Upper lobe of left lung (tissue), 6 donors: ENCODE measurements at regions not wholly inside any gene's neighbourhood (a gene's known extent, or its start where the extent isn't known, plus 50 kb on each side); places are given as distances from the start of the nearest gene placed in this dataset.
"Not testable (repeated sequence)": the region's sequence is repeated elsewhere in the genome, so short reads cannot be mapped to it uniquely, and the experiment has no call there.

ENCODE experiments used
- ATAC-seq, 2 donors: fragments of 200-7000 bp; cut with Tn5 transposase; one replicate each; pipeline ENCODE4 v1.9.1; 2022; ENCODE audit warnings: mild to moderate bottlenecking in 2 of 2, moderate library complexity in 2 of 2; ENCODE audit not compliant: low FRiP score in 2 of 2
- DNase-seq, 2 donors: peaks; one replicate each; pipeline ENCODE4 v3.0.0-alpha.2; 2019 to 2020
- H3K27ac ChIP-seq, 4 donors: fragments of 200-600 bp; sonication (generic); one replicate each; pipeline ENCODE4 v1.5.1; 2016 to 2019
- H3K27me3 ChIP-seq, 4 donors: fragments of 200-600 bp; sonication (generic); one replicate each; pipeline ENCODE4 v1.5.1; 2017 to 2019
- H3K36me3 ChIP-seq, 4 donors: fragments of 200-600 bp; sonication (generic); one replicate each; pipeline ENCODE4 v1.5.1; 2016 to 2019
- H3K4me1 ChIP-seq, 4 donors: fragments of 200-600 bp; sonication (generic); one replicate each; pipeline ENCODE4 v1.5.1; 2018 to 2019
- H3K4me3 ChIP-seq, 4 donors: fragments of 200-600 bp; sonication (generic); one replicate each; pipeline ENCODE4 v1.5.1; 2017 to 2019; ENCODE audit warnings: mild to moderate bottlenecking in 2 of 4, moderate library complexity in 1 of 4
- H3K9me3 ChIP-seq, 4 donors: fragments of 200-600 bp; sonication (generic); one replicate each; pipeline ENCODE4 v1.5.1; 2018 to 2019
- CTCF ChIP-seq, 6 experiments: fragments of 450-650 bp in 4 of 6; fragments of 200-600 bp in 2 of 6; sonication (generic) in 2 of 6; IDR thresholded peaks; one replicate each; pipeline ENCODE4 v1.5.1; 2016 to 2019; ENCODE audit warnings: antibody characterized with exemption in 6 of 6
- EP300 ChIP-seq, 4 donors: sonication (generic); formaldehyde crosslinking; IDR thresholded peaks; one replicate each; pipeline ENCODE4 v1.5.1; 2017; ENCODE audit warnings: antibody characterized with exemption in 4 of 4, control low read depth in 2 of 4
- POLR2A ChIP-seq, 4 donors: fragments of 450-650 bp; IDR thresholded peaks; one replicate each; pipeline ENCODE4 v1.5.1; 2016 to 2017; ENCODE audit warnings: antibody characterized with exemption in 4 of 4, mild to moderate bottlenecking in 2 of 4
- POLR2AphosphoS5 ChIP-seq, 2 donors: sonication (generic); formaldehyde crosslinking; IDR thresholded peaks; one replicate each; pipeline ENCODE4 v1.5.1; 2017; ENCODE audit warnings: antibody characterized with exemption in 2 of 2
- WGBS, 2 donors: methylation state at CpG; one replicate each; pipeline ENCODE4 v1.1.5; 2017 to 2018; 5-methylcytosine and 5-hydroxymethylcytosine counted together
- donor health status: DM: no; HTN: no; CAD: no; lungs with moderate emphysema.
- donor health status: DM: no; HTN: yes; CAD: no; lungs with severe emphysema.

DNA sequence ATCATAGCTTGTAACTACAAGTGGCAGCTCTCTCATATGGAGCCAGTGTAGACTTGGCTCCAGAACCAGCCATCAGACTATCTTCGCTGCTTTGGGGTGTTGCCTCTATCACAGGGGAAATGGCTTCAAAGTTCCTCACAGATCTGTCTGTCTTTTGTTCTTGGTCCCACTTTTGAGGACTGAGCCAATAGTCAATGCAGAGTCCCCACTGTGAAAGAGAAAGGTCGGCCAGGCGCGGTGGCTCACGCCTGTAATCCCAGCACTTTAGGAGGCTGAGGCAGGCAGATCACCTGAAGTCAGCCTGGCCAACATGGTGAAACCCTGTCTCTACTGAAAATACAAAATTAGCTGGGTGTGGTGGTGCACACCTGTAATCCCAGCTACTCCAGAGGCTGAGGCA, 86.9 kb upstream of the FZD7 start:
- WGBS, 2 donors = 83 to 95% methylated on average over 5 of the region's 5 CpGs
- not testable (repeated sequence) for H3K27me3 ChIP-seq, H3K27ac ChIP-seq, H3K9me3 ChIP-seq, H3K4me3 ChIP-seq, DNase-seq, ATAC-seq, H3K36me3 ChIP-seq, H3K4me1 ChIP-seq

GRCh38 chr2:201947287-201947686, 86.4 kb upstream of the FZD7 start:
- no peaks in the 10 kb centered on the region for H3K27me3 ChIP-seq
- DNase-seq (no peak), ATAC-seq (no peak)
- TF ChIP-seq CTCF (IDR thresholded peaks at IDR 0.05) (no peak), POLR2A (IDR thresholded peaks at IDR 0.05) (no peak)
- H3K4me3 ChIP-seq = no peak overlapping the region
- H3K9me3 ChIP-seq = no peaks in the 10 kb centered on the region
- no peak overlapping the region for H3K27ac ChIP-seq
- no peaks in the 10 kb centered on the region for H3K4me1 ChIP-seq
- H3K36me3 ChIP-seq = no peaks in the 10 kb centered on the region

- peak in 1 of 2 donors; percentile 68 for DNase-seq
- no peaks in the 10 kb centered on the region for H3K9me3 ChIP-seq
- no peaks in the 10 kb centered on the region for H3K36me3 ChIP-seq
- H3K4me1 ChIP-seq = no peaks in the 10 kb centered on the region
- H3K27me3 ChIP-seq = no peaks in the 10 kb centered on the region
- H3K27ac ChIP-seq = no peak overlapping the region
- no peak for ATAC-seq
- TF ChIP-seq POLR2A (IDR thresholded peaks at IDR 0.05) (no peak), EP300 (IDR thresholded peaks at IDR 0.05) (no peak)
- 73 to 75% methylated on average over 19 to 22 of the region's 22 CpGs for WGBS, 2 donors
- no peak overlapping the region for H3K4me3 ChIP-seq
Observed at GRCh38 chr2:201949181-201949926, 84.3 kb upstream of the FZD7 start.

DNA sequence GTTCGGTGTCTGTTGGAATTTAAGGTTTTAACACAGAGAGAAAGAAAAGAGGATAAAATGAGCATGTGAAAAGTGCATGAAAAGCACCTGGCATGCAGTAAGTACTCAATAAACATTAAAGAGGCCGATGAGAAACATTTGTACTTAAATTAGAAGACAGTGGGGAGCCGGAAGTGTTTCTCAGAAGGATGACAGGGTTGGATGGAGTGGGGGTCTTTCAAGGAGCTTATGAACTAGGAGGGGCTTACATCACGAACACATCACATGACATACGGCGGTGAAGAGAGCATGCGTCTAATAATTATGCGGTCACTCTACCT, 83.8 kb upstream of the FZD7 start:
- H3K9me3 ChIP-seq = no peaks in the 10 kb centered on the region
- 91% methylated on average over 8 of the region's 8 CpGs for WGBS, 2 donors
- DNase-seq = no peak
- H3K27me3 ChIP-seq = no peaks in the 10 kb centered on the region
- TF ChIP-seq POLR2AphosphoS5 (IDR thresholded peaks at IDR 0.05) (no peak), EP300 (IDR thresholded peaks at IDR 0.05) (no peak), POLR2A (IDR thresholded peaks at IDR 0.05) (no peak), CTCF (IDR thresholded peaks at IDR 0.05) (no peak)
- no peak for ATAC-seq
- H3K36me3 ChIP-seq = no peaks in the 10 kb centered on the region
- H3K4me3 ChIP-seq = no peak overlapping the region
- H3K4me1 ChIP-seq = no peaks in the 10 kb centered on the region
- no peak overlapping the region for H3K27ac ChIP-seq

DNA sequence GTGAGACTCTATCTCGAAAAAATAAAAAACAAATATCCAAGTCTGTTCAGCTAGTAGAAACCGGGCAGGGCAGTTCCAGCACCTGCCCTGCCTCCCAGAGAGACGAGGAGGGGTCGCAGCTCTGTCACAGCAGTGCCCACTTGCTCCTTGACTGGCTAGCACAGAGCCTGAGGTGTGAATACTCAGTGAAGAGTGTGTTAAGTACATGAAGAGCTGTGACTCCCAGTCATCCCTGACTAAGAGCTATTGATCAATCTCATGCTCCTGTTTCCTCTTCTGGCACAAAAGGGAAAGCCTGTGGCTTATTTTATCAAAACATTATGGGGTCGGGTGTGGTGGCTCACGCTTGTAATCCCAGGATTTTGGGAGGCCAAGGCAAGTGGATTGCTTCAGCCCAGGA, 83.0 kb upstream of the FZD7 start:
- no peak overlapping the region for H3K27ac ChIP-seq
- ATAC-seq (no peak), DNase-seq (no peak)
- no peak overlapping the region for H3K4me3 ChIP-seq
- 69 to 84% methylated on average over 6 of the region's 6 CpGs for WGBS, 2 donors
- no peaks in the 10 kb centered on the region for H3K27me3 ChIP-seq
- no peaks in the 10 kb centered on the region for H3K4me1 ChIP-seq
- H3K36me3 ChIP-seq = no peaks in the 10 kb centered on the region
- H3K9me3 ChIP-seq = no peaks in the 10 kb centered on the region
- TF ChIP-seq EP300 (IDR thresholded peaks at IDR 0.05) (no peak), POLR2AphosphoS5 (IDR thresholded peaks at IDR 0.05) (no peak), POLR2A (IDR thresholded peaks at IDR 0.05) (no peak), CTCF (IDR thresholded peaks at IDR 0.05) (no peak)

DNA sequence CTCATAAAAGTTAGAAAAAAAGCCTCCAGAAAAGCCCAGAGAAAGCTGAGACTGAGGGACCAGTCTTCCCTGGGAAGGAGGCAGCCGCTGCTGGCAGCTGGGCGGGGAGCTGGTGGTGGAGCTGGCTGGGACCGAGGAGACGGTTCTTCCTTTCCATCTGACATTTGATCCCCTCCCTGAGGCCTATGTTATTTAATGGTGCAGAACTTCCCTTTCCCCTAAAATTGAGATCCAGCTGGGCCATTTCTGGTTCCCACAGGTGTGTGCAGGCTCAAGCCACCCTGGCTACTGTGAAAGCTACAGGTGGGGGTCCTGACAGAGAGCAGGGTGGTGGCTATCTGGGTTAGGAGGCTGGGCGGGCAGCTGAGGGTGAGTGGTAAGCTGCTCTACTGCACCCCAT, 81.5 kb upstream of the FZD7 start:
- whole genome bisulfite sequencing, 2 donors = 81 to 92% methylated on average over 5 of the region's 5 CpGs
- no peaks in the 10 kb centered on the region for H3K9me3 ChIP-seq
- no peak overlapping the region for H3K27ac ChIP-seq

More for the DNA sequence above, 81.5 kb upstream of the FZD7 start:
- Histone ChIP-seq H3K27me3 (no peaks in the 10 kb centered on the region), H3K36me3 (no peaks in the 10 kb centered on the region), H3K4me1 (no peaks in the 10 kb centered on the region), H3K4me3 (no peak overlapping the region)
- no peak for ATAC-seq
- TF ChIP-seq POLR2A (IDR thresholded peaks at IDR 0.05) = no peak
- TF ChIP-seq EP300 (IDR thresholded peaks at IDR 0.05) = no peak
- TF ChIP-seq CTCF (IDR thresholded peaks at IDR 0.05) = no peak
- TF ChIP-seq POLR2AphosphoS5 (IDR thresholded peaks at IDR 0.05) = no peak
- no peak for DNase-seq
